ENCODE measurements at regions not wholly inside any gene's neighbourhood (a gene's known extent, or its start where the extent isn't known, plus 50 kb on each side); places are given as distances from the start of the nearest gene placed in this dataset.

DNA sequence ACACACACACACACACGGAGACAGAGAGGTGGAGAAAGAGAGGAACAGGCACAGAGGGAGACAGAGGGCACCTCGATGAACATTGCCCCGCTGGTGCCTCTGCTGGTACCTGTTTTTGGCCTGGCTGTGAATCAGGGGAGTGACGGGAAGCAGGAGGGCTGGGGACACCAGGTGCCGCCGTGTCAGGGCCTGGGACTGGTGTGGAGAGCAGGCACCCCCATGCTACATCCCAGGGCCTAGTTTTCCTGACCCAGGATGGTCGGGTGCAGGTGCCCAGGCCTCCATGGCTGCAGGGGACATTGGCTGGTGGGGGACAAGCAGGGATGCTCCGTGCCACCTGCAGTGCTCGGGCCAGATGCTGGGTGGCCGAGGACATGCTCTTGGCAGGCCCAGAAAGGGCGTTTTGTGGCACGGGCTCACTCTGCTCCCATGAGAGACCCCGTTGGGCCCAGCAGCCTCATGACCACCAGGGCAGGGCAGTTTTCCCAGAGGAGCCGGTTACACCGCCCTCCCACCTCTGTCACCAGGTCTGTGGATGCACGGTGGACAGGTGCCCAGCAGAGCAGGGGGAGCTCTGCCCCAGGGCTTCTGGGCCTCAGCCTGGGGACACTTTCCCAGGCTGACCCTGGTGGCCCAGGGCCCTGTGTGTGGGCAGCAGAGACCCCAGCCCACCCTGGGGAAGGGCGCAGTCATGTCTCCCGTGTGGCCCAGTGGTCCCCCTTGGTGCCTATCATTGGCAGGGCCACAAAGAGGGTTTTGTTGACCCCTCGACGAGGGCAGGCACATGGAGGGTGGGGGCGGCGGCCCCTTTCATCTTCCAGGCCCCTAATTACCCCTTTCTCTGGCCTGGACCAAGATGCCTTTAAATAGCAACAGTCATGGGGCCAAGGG, 207.5 kb upstream of the RTL1 start:
- ATAC-seq (no peak), DNase-seq (no peak)
- H3K4me3 Mint-ChIP-seq: no peak overlapping the region
- ChIA-PET POLR2A (no interaction called here), CTCF (no interaction called here)
- no peaks in the 10 kb centered on the region for H3K4me1 Mint-ChIP-seq (ENCODE audit: low read depth)
- H3K27ac Mint-ChIP-seq: no peak overlapping the region
- H3K9me3 Mint-ChIP-seq (ENCODE audit: insufficient read depth): no peaks in the 10 kb centered on the region
- H3K36me3 Mint-ChIP-seq (ENCODE audit: low read depth): no peaks in the 10 kb centered on the region
- no peaks in the 10 kb centered on the region for H3K27me3 Mint-ChIP-seq (ENCODE audit: low read depth)

DNA sequence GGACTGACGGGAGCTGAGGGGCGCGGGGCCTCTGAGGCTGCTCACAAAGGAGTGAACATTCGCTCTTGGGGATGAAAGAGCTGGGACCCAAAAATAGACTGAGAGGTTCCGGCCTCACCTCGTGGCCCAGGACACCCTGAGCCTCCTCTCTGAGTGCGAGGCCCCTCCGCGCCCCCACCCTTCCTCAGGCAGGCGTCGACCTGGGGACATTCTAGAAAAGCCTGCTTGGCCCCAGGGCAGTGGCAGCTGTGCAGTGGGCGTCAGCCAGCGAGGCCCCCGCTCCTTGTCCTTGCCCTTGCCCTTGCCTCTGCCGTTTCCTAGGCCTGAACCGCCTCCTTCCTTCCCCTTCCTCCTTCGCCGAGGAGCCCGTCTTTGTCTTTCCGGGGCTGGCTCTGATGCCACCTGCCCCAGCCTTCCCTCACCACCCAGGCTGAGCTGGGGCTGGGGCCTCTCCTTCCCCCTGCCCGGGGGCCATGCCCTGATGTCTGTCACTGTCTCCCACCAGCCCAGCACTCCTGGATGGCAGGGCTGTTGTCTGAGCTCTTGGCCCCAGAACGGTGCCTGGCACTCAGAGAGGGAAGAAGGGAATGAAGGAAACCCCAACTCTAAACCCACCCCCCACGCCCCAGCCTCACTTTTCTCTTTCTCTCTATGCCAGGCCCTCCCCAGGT, 208.2 kb upstream of the RTL1 start:
- DNase-seq (no peak), ATAC-seq (no peak)
- Mint-ChIP-seq H3K27me3 (ENCODE audit: low read depth) (no peaks in the 10 kb centered on the region), H3K4me1 (ENCODE audit: low read depth) (no peaks in the 10 kb centered on the region), H3K4me3 (no peak overlapping the region), H3K9me3 (ENCODE audit: insufficient read depth) (no peaks in the 10 kb centered on the region), H3K36me3 (ENCODE audit: low read depth) (no peaks in the 10 kb centered on the region), H3K27ac (no peak overlapping the region)
- ChIA-PET CTCF (no interaction called here), POLR2A (no interaction called here)

DNA sequence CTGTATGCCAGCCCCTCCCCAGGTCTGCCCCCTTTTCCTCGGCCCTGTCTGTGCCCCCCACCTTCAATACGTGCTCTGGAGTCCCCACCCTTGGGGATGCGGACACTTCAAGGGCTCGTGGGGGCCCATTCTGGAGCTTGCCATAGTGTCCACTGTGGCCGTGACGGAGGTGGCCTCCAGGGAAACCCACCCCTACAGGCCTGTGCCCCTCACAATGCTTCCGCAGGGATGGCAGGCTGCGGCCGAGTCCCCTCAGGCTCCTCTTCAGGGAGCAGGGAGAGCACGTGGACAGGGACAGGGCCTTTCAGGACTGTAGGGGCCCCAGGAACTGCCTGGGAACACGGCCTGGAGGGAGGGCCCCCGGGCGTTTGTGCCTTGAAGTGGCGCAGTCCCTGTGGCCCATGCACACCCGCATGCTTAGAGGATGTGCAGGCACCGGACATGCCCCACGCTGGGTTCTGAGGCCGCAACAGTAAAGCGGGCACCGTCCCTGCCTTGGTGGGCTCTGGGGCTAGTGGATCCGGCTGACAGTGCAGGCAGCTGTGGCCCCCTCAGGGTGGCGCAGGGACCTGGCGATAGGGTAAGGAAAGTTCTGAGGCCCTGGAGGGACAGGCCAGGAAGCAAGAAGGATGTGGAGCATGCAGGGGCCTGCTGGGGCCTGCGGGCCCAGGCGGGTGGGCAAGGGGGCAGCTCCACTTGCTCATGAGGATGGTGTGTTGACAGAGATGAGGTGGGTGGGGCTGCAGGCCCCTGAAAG, 209.0 kb upstream of the RTL1 start:
- DNase-seq (no peak), ATAC-seq (no peak)
- POLR2A ChIA-PET: interaction anchor here (0.6 kb wide), 1 partner anchor 741 kb away, joined by 3 read pairs; no protein-coding TSS in a partner anchor
- Mint-ChIP-seq H3K4me3 (no peak overlapping the region), H3K36me3 (ENCODE audit: low read depth) (no peaks in the 10 kb centered on the region), H3K27me3 (ENCODE audit: low read depth) (peaks cover 2% of the 10 kb centered on the region), H3K27ac (no peak overlapping the region), H3K4me1 (ENCODE audit: low read depth) (no peaks in the 10 kb centered on the region), H3K9me3 (ENCODE audit: insufficient read depth) (no peaks in the 10 kb centered on the region)
- CTCF ChIA-PET: no interaction called here

DNA sequence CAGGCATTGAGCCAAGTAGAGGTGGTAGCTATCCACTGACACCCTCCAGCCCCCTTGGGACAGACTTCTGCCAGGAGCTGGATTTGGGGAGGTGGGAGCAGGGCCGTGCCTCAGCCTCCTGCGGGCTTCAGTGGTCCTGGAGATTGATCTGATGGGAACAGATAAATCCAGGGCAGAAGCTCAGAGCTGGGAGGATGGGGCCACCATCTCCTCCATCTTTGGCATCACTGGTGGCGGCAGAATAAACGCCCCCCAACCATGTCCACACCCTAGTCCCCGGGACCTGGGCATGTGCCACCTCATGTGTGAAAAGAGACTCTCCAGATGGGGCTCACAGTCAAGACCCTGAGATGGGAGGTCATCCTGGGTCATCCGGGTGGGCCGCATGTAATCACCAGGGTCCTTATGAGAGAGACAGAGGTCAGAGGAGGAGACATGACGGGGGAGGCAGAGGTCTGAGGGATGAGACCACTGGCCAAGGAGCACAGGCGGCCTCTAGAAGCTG, 209.6 kb upstream of the RTL1 start:
- ChIA-PET POLR2A (interaction anchor here (0.6 kb wide), 1 partner anchor 742 kb away, joined by 3 read pairs; no protein-coding TSS in a partner anchor), CTCF (no interaction called here)
- no peak overlapping the region for H3K27ac Mint-ChIP-seq
- DNase-seq (no peak), ATAC-seq (no peak)
- H3K4me1 Mint-ChIP-seq (ENCODE audit: low read depth): no peaks in the 10 kb centered on the region
- H3K36me3 Mint-ChIP-seq (ENCODE audit: low read depth): no peaks in the 10 kb centered on the region
- H3K27me3 Mint-ChIP-seq (ENCODE audit: low read depth): peaks cover 2% of the 10 kb centered on the region
- no peaks in the 10 kb centered on the region for H3K9me3 Mint-ChIP-seq (ENCODE audit: insufficient read depth)
- no peak overlapping the region for H3K4me3 Mint-ChIP-seq

DNA sequence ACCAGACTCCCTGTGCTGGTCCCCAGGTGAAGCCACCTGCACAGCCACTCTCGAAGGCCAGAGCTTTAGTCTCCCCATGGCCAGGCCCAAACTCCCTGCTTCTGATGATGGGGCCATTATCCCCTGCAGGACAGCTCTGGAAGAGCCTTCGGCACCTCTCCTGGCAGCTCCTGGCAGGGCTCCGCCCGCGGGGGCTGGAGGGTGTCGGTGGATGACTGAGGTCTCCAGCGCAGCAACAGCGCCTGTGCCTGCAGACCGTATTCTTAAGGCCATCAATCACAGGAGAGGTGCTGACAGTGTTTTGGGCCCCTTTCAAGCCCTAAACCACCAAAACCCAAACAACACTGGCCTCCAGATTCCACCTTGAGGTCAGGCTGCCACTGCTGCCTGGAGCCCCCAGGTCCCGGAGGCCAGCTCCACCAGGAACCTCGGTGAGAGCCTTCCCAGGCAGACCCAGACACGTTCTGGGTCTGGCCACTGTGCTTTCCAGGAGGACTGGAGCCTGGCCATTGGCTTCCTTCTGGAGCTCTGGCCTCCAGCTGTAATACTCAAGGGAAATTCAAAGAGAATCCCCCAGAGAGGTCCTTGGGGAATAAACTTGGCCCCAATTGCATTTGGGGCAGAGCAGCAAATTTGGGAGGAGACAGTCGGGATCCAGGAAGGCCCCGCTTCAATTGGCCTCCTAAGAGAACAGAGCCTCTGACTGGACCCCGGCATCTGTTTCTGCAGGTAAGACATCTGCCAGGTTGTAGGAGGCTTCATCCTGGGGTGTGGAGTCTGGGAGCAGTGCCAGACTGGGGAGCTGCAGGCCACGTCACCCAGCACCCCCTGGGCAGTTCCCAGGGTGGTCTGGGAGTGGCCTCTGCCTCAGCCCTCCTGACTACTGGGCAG, 210.6 kb upstream of the RTL1 start:
- ChIA-PET POLR2A (no interaction called here), CTCF (no interaction called here)
- no peak overlapping the region for H3K27ac Mint-ChIP-seq
- no peaks in the 10 kb centered on the region for H3K9me3 Mint-ChIP-seq (ENCODE audit: insufficient read depth)
- H3K4me1 Mint-ChIP-seq (ENCODE audit: low read depth): no peaks in the 10 kb centered on the region
- ATAC-seq: no peak
- H3K27me3 Mint-ChIP-seq (ENCODE audit: low read depth): peaks cover 6% of the 10 kb centered on the region
- peak; percentile 3 for DNase-seq
- no peaks in the 10 kb centered on the region for H3K36me3 Mint-ChIP-seq (ENCODE audit: low read depth)
- H3K4me3 Mint-ChIP-seq: no peak overlapping the region

DNA sequence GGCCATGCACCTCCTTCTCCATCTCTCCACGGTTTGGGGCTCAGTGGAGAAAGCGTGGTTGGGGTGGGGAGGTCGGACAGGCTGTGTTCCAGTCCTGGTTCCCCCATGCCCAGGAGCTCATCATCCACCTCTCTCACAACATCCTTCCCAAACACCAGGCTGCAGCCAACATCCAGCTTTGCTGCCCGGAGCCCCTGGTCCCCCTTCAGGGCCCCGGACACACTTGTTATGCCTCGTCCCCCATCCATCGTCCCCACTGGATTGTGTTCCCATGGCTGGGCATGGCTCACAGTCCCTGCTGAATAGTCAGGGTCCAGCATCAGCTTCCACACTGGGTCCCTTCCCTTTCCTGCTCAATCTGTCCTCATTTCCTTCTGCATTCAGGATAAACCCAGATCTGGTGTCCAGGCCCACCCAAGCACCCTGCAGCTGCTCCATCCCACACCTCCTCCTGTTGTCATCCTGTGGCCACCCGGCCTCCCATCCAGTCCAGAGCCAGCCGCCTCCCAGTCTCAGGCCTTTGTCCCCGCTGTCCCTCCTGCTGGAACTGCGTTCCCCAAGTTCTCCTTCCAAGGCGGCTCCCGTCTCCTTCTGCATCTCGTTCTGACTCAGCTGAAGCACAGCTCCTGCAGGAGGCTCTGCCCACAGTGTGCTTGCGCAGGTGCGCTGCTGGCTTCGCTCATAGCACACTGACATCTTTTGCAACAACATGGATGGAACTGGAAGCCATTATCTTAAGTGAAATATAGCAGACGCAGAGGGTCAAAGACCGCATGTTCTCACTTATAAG, 211.4 kb upstream of the RTL1 start:
- peak; percentile 9 for DNase-seq
- ATAC-seq: no peak
- POLR2A ChIA-PET: no interaction called here

DNA sequence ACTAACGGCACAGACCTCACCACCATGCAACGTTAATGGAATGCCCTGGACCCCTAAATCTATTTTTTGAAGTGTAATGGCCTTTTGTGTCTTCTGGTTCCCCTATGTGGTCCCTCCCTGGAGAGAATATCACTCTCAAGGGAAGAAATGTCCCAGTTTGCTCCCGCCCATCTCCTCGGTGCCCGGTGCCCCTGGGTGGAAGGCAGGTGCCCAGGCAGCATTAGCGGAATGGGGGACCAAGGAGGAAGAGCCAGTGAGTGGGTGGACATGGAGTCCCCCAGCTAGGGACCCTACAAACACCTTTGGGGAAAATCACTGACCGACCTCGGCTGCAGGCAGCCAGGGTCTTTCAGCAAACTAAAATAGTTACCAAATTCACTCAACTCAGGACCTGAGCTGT, 212.1 kb upstream of the RTL1 start:
- CTCF ChIA-PET: no interaction called here
- POLR2A ChIA-PET: no interaction called here
- Mint-ChIP-seq H3K36me3 (ENCODE audit: low read depth) (no peaks in the 10 kb centered on the region), H3K4me3 (no peak overlapping the region), H3K9me3 (ENCODE audit: insufficient read depth) (no peaks in the 10 kb centered on the region), H3K4me1 (ENCODE audit: low read depth) (peaks cover 13% of the 10 kb centered on the region), H3K27me3 (ENCODE audit: low read depth) (peaks cover 8% of the 10 kb centered on the region), H3K27ac (no peak overlapping the region)
- ATAC-seq (no peak), DNase-seq (peak; percentile 9)

More for the DNA sequence above, 211.4 kb upstream of the RTL1 start:
- Mint-ChIP-seq H3K36me3 (ENCODE audit: low read depth) (no peaks in the 10 kb centered on the region), H3K27ac (no peak overlapping the region), H3K4me3 (no peak overlapping the region), H3K27me3 (ENCODE audit: low read depth) (peaks cover 8% of the 10 kb centered on the region), H3K9me3 (ENCODE audit: insufficient read depth) (no peaks in the 10 kb centered on the region), H3K4me1 (ENCODE audit: low read depth) (peaks cover 6% of the 10 kb centered on the region)
- CTCF ChIA-PET: no interaction called here

DNA sequence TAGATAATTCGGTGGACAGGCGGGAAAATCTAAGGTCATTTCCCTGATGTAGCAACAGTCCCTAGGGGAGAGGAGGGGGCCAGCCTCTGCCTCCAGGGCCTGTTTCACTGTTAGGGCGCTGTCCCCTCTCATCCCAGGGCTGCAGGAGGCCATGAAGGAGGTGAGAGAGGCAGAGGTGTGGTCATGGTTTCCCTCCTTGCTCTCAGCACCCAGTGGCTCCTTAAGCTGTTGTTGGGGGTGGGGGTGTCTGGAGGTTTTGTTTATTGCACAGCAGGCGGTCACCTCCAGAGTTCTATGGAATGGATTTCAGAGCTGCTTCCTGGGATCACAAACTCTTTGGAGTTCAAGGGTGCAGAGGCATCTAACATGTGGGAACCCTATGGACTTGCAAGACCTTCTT, 212.5 kb upstream of the RTL1 start:
- Mint-ChIP-seq H3K36me3 (ENCODE audit: low read depth) (no peaks in the 10 kb centered on the region), H3K27ac (no peak overlapping the region), H3K4me3 (no peak overlapping the region), H3K9me3 (ENCODE audit: insufficient read depth) (no peaks in the 10 kb centered on the region), H3K4me1 (ENCODE audit: low read depth) (peaks cover 17% of the 10 kb centered on the region), H3K27me3 (ENCODE audit: low read depth) (peaks cover 8% of the 10 kb centered on the region)
- POLR2A ChIA-PET: no interaction called here
- DNase-seq: peak; percentile 15
- ATAC-seq: no peak
- CTCF ChIA-PET: no interaction called here

DNA sequence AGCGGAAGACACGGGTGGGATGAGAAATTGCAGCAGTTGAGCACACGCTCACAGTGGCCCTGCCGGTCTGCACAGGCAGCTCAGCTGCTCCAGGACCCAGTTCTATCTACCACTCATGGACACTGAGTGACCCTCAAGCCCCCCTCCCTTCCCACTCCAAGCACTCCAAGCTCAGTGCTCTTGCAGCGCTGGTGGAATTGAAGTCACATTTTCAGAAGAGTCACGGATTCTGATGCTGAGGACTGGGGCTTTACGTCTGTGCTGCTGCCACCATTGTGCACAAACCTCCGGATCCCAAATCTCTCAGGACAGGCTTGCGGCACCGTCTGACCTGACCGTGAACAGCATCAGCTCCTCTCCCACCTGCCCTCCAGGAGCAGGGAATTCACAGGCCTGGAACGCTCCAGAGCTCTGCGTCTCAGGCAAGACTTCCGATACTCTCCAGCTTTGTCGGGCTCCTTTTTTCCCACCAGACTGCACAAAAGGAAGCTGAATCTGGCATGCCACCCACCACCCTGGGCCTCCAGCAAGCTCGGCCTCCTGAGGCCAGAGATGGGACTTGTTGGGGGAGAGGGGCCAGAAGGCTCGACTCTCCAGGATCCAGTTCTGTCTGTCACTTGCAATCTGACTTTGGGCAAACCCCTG, 213.1 kb upstream of the RTL1 start:
- Mint-ChIP-seq H3K4me3 (no peak overlapping the region), H3K27me3 (ENCODE audit: low read depth) (peaks cover 8% of the 10 kb centered on the region), H3K36me3 (ENCODE audit: low read depth) (no peaks in the 10 kb centered on the region), H3K9me3 (ENCODE audit: insufficient read depth) (no peaks in the 10 kb centered on the region), H3K4me1 (ENCODE audit: low read depth) (peaks cover 21% of the 10 kb centered on the region), H3K27ac (no peak overlapping the region)
- ATAC-seq (no peak), DNase-seq (peak; percentile 9)
- CTCF ChIA-PET: no interaction called here
- POLR2A ChIA-PET: no interaction called here

DNA sequence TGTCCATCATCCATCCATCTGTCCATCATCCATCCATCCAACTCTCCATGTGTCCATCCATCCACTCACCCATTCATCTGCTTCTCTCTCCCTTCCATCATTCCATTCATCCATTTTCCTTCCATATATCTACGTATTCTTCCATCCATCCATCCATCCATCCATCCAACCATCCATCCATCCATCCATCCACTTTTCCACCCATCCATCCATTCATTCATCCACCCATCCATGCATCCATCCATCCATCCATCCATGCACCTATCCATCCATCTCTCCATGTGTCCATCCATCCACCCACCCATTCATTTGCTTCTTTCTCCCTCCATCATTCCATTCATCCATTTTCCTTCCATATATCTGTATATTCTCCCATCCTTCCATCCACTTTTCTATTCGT, 214.0 kb upstream of the RTL1 start:
- peaks cover 21% of the 10 kb centered on the region for H3K4me1 Mint-ChIP-seq (ENCODE audit: low read depth)
- no peak overlapping the region for H3K4me3 Mint-ChIP-seq
- H3K27me3 Mint-ChIP-seq (ENCODE audit: low read depth): peaks cover 8% of the 10 kb centered on the region
- ChIA-PET CTCF (no interaction called here), POLR2A (no interaction called here)
- no peak for DNase-seq
- H3K36me3 Mint-ChIP-seq (ENCODE audit: low read depth): no peaks in the 10 kb centered on the region
- H3K9me3 Mint-ChIP-seq (ENCODE audit: insufficient read depth): no peaks in the 10 kb centered on the region
- no peak for ATAC-seq
- H3K27ac Mint-ChIP-seq: no peak overlapping the region

All from activated CD8-positive, alpha-beta T cell treated with anti-CD3 and anti-CD28 coated beads, Interleukin-2, amount 10 ng/mL, durations not matched to agents 7 days and 5 days (primary cell).